ENCODE measurements at regions not wholly inside any gene's neighbourhood (a gene's known extent, or its start where the extent isn't known, plus 50 kb on each side); places are given as distances from the start of the nearest gene placed in this dataset.

DNA sequence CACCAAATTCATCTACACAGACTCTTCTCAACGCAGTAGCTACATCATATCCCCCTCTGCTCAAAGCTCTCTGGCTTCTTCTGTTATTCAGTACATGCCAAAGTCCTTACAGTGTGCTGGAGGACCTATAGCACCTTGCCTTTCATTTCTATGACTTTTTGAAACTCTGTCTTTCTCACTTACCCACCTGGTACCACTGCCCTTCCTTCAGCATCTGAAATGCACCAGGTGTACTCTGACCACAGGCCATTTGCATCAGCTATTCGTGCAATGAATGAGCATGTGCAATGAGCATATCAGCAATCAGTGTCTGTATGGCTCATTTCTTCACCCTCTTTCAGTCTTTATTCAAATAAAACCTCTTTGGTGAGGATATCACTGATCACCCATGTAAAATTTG lies 399.9 kb downstream of the RAB28 start:
- DNase-seq, result no peak
- TF ChIP-seq, protein P1, sequence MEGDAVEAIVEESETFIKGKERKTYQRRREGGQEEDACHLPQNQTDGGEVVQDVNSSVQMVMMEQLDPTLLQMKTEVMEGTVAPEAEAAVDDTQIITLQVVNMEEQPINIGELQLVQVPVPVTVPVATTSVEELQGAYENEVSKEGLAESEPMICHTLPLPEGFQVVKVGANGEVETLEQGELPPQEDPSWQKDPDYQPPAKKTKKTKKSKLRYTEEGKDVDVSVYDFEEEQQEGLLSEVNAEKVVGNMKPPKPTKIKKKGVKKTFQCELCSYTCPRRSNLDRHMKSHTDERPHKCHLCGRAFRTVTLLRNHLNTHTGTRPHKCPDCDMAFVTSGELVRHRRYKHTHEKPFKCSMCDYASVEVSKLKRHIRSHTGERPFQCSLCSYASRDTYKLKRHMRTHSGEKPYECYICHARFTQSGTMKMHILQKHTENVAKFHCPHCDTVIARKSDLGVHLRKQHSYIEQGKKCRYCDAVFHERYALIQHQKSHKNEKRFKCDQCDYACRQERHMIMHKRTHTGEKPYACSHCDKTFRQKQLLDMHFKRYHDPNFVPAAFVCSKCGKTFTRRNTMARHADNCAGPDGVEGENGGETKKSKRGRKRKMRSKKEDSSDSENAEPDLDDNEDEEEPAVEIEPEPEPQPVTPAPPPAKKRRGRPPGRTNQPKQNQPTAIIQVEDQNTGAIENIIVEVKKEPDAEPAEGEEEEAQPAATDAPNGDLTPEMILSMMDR (IDR thresholded peaks at IDR 0.05), result no peak
- no peaks in the 10 kb centered on the region for H3K36me3 Mint-ChIP-seq (ENCODE audit: low read depth)
- H3K4me3 Mint-ChIP-seq, result no peak overlapping the region
- H3K27ac Mint-ChIP-seq, result no peak overlapping the region
- peaks cover 1% of the 10 kb centered on the region; the same call in 1 of the 2 replicates for H3K27me3 Mint-ChIP-seq (ENCODE audit: insufficient read depth)
- H3K4me1 Mint-ChIP-seq (ENCODE audit: low read depth), result no peaks in the 10 kb centered on the region
- H3K9me3 Mint-ChIP-seq, result peaks cover 50% of the 10 kb centered on the region

DNA sequence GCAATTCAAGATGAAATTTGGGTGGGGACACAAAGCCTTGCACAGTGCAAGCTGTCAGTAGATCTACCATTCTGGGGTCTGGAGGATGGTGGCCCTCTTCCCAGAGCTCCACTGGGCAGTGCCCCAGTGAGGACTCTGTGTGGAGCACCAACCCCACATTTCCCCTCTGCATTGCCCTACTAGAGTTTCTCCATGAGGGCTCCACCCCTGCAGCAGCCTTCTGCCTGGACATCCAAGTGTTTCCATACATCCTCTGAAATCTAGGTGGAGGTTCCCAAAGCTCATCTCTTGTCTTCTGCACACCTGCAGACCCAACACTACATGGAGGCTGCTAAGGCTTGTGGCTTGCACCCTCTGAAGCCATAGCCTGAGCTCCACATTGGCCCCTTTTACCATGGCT lies 402.3 kb downstream of the RAB28 start:
- TF ChIP-seq, protein P1 (IDR thresholded peaks at IDR 0.05), result no peak
- Mint-ChIP-seq H3K27ac (no peak overlapping the region), H3K9me3 (peaks cover 51% of the 10 kb centered on the region), H3K4me1 (ENCODE audit: low read depth) (no peaks in the 10 kb centered on the region), H3K27me3 (ENCODE audit: insufficient read depth) (peaks cover 1% of the 10 kb centered on the region; the same call in 1 of the 2 replicates), H3K4me3 (no peak overlapping the region), H3K36me3 (ENCODE audit: low read depth) (no peaks in the 10 kb centered on the region)
- no peak for DNase-seq

DNA sequence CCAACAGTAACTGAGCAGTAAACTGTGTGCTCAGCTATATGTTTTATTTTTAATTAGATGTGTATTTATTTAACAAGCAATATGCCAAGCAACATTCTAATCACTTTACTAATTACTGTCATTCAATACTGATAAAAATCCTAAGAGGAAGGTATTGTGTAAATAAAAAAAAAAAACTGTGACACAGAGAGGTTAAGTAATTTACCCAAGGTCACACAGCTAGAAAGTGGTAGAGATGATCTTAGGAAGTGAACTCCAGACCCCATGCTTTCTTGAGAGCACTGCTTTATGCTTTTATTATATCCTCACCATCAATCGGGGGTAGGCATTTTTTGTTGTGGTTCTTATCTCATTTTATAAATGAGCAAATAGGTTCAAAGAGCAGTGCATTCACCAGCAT lies 417.1 kb downstream of the RAB28 start:
- H3K27ac Mint-ChIP-seq, result no peak overlapping the region
- H3K9me3 Mint-ChIP-seq, result peaks cover 39% of the 10 kb centered on the region
- no peaks in the 10 kb centered on the region for H3K36me3 Mint-ChIP-seq (ENCODE audit: low read depth)
- H3K4me1 Mint-ChIP-seq (ENCODE audit: low read depth), result no peaks in the 10 kb centered on the region
- TF ChIP-seq, protein P1 (IDR thresholded peaks at IDR 0.05), result no peak
- H3K4me3 Mint-ChIP-seq, result no peak overlapping the region
- DNase-seq, result no peak
- no peaks in the 10 kb centered on the region for H3K27me3 Mint-ChIP-seq (ENCODE audit: insufficient read depth)

DNA sequence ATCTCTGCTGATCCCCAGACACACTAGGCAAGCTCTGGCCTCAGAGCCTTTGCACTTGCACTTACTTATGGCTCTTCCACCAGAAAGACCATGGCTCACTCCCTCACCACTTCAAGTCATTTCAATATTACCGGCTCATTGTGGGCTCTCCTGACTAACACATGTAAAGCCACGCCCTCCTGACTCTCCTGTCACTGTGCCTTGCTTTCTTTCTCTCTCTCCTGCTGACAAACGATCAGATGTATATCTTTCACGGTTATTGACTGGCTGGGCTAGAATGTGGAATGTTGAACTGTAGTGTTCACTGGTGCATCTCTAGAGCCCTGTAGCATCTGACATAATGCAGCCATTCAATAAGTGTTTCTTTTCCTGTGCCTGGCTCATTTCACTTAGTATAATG lies 425.1 kb downstream of the RAB28 start:
- H3K27ac Mint-ChIP-seq, result no peak overlapping the region
- TF ChIP-seq, protein P1 (IDR thresholded peaks at IDR 0.05), result no peak
- peaks cover 23% of the 10 kb centered on the region for H3K9me3 Mint-ChIP-seq
- no peak for DNase-seq
- no peak overlapping the region for H3K4me3 Mint-ChIP-seq
- no peaks in the 10 kb centered on the region for H3K4me1 Mint-ChIP-seq (ENCODE audit: low read depth)
- H3K36me3 Mint-ChIP-seq (ENCODE audit: low read depth), result no peaks in the 10 kb centered on the region; the same call in 1 of the 2 replicates
- no peaks in the 10 kb centered on the region for H3K27me3 Mint-ChIP-seq (ENCODE audit: insufficient read depth)

DNA sequence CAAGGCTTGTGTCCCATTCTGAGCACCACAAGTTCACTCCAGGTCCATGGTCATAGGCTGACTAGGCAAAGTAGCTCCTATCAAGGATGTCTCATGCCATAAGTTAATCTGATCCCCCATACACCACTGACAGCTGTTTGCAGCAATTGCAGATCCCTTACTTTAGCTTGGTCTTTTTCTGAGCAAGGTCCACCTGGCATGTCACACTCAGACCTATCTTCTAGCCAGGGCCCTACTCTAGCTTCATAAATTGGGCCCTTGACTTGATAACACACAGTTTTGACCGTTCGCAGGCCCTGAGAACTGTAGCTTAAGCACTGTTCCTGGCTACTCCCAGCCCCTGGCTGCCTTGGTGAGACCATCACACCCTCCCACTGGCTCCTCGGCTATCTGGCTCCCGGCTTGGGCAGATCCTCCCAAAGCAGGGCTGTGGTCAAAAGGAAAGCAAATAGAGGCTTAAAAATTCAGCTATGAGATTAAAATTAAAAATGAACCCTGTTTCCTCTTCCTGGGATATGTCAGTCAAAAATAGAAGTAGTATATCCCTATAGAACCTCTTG lies 427.4 kb downstream of the RAB28 start:
- no peak overlapping the region for H3K4me3 Mint-ChIP-seq
- no peak overlapping the region for H3K27ac Mint-ChIP-seq
- TF ChIP-seq, protein P1 (IDR thresholded peaks at IDR 0.05), result no peak
- no peaks in the 10 kb centered on the region for H3K27me3 Mint-ChIP-seq (ENCODE audit: insufficient read depth)
- H3K9me3 Mint-ChIP-seq, result peaks cover 26% of the 10 kb centered on the region
- no peaks in the 10 kb centered on the region; the same call in 1 of the 2 replicates for H3K36me3 Mint-ChIP-seq (ENCODE audit: low read depth)
- no peak for DNase-seq
- no peaks in the 10 kb centered on the region for H3K4me1 Mint-ChIP-seq (ENCODE audit: low read depth)
